HepG2 (cell line): ENCODE measurements at regions not wholly inside any gene's neighbourhood (a gene's known extent, or its start where the extent isn't known, plus 50 kb on each side); places are given as distances from the start of the nearest gene placed in this dataset.

Source experiments
- ATAC-seq: fragments of 200-7000 bp; cut with Tn5 transposase; 3 replicates; pipeline ENCODE4 v1.9.1; 2020; ENCODE audit warnings: mild to moderate bottlenecking, moderate library complexity
- BruUV-seq: library from RNA; stranded (reverse); fragments of 400-500 nt; replicated peaks from 2 replicates; lab custom pipeline; 2021; lab: Mats Ljungman, UMichigan
- CTCF ChIA-PET: fragments of 300-600 bp; formaldehyde crosslinking; extraction: SDS; loops from one replicate; lab custom pipeline; 2021; ENCODE audit warnings: low total read pairs, inconsistent platforms, low intra/inter-chr PET ratio; lab: Yijun Ruan, JAX
- POLR2A ChIA-PET: fragments of 350-600 bp; sonication (Branson Sonifier 250); formaldehyde crosslinking; loops from one replicate; lab custom pipeline; 2020; ENCODE audit warnings: antibody characterized with exemption, inconsistent platforms; lab: Yijun Ruan, JAX
- DNase-seq: peaks from one replicate; pipeline ENCODE4 v3.0.0-alpha.2; 2015; ENCODE audit warnings: low spot score
- FAIRE-seq: peaks from 3 replicates; lab custom pipeline; 2011; peaks lifted over from hg19 to GRCh38; lab: Jason Lieb, UNC
- H2AFZ ChIP-seq: one replicate; pipeline ENCODE4 v1.6.1; 2011; ENCODE audit warnings: low read length, inconsistent platforms
- H3K27ac ChIP-seq: fragments of 300-600 bp; 3 replicates; pipeline ENCODE4 v1.8.0; 2011; ENCODE audit warnings: mixed run types, mild to moderate bottlenecking, mixed read lengths, low read length, inconsistent platforms; ENCODE audit not compliant: insufficient read depth; ENCODE audit errors: extremely low read length
- H3K27me3 ChIP-seq, 2 experiments: fragments of 200-600 bp in 1 of 2; 2 replicates in 1 of 2; 3 replicates in 1 of 2; pipeline versions ENCODE4 v1.6.0 to v1.8.0; 2011; ENCODE audit warnings: low read length in 2 of 2, mild to moderate bottlenecking in 2 of 2, moderate library complexity in 2 of 2, inconsistent platforms in 1 of 2; ENCODE audit not compliant: insufficient read depth in 2 of 2, control insufficient read depth in 1 of 2
- H3K36me3 ChIP-seq, 2 experiments: fragments of 200-600 bp in 1 of 2; replicated peaks in 1 of 2; 2 replicates in 1 of 2; 3 replicates in 1 of 2; pipeline versions ENCODE4 v1.5.1 to v1.8.0; 2011; ENCODE audit warnings: low read length in 2 of 2, inconsistent platforms in 1 of 2; ENCODE audit not compliant: insufficient read depth in 2 of 2, control insufficient read depth in 1 of 2
- H3K4me1 ChIP-seq: 2 replicates; pipeline ENCODE4 v1.5.1; 2012; ENCODE audit warnings: low read length, inconsistent platforms; ENCODE audit not compliant: insufficient read depth
- H3K4me2 ChIP-seq: 2 replicates; pipeline ENCODE4 v1.6.0; 2011; ENCODE audit warnings: low read depth, low read length, inconsistent platforms
- H3K4me3 ChIP-seq, 3 experiments: fragments of 200-600 bp in 1 of 3; sonication (generic), shearing (Covaris generic) in 1 of 3; replicated peaks in 1 of 3; 2 replicates each; pipeline ENCODE4 v1.5.1; 2011 to 2016; ENCODE audit warnings: low read length in 3 of 3, inconsistent platforms in 2 of 3, low read depth in 2 of 3, mild to moderate bottlenecking in 2 of 3, control low read depth in 1 of 3, mixed read lengths in 1 of 3; ENCODE audit not compliant: insufficient read depth in 1 of 3
- H3K79me2 ChIP-seq: one replicate; pipeline ENCODE4 v1.6.1; 2011; ENCODE audit warnings: low read length, inconsistent platforms; ENCODE audit not compliant: insufficient read depth
- H3K9ac ChIP-seq: 2 replicates; pipeline ENCODE4 v1.6.0; 2011; ENCODE audit warnings: mild to moderate bottlenecking, low read depth, low read length, inconsistent platforms; ENCODE audit not compliant: insufficient read depth
- H3K9me3 ChIP-seq: 2 replicates; pipeline ENCODE4 v1.5.1; 2012; ENCODE audit warnings: mild to moderate bottlenecking, low read length
- H4K20me1 ChIP-seq: 2 replicates; pipeline ENCODE4 v1.6.0; 2011; ENCODE audit warnings: inconsistent platforms, mild to moderate bottlenecking, low read length, moderate library complexity; ENCODE audit not compliant: insufficient read depth
- DMTF1 ChIP-seq: sonication (generic); formaldehyde crosslinking; IDR thresholded peaks from 2 replicates; pipeline ENCODE4 v1.4.0; 2020; ENCODE audit warnings: mild to moderate bottlenecking, missing genetic modification reagents
- WGBS: methylation state at CpG from one replicate; pipeline ENCODE4 v1.1.6; 2017; ENCODE audit warnings: low lambda C conversion rate; 5-methylcytosine and 5-hydroxymethylcytosine counted together
- in situ Hi-C: cut with HindIII; loops from 2 replicates; pipeline ENCODE4 v1.10.0; 2017; ENCODE audit warnings: low pct_unique_long_range_greater_than_20kb; ENCODE audit not compliant: extremely low pct_ligation_motif_present
- intact Hi-C: fragments of 100-400 bp; cut with micrococcal nuclease; formaldehyde crosslinking; loops from one replicate; pipeline ENCODE4 v1.10.0; 2022; ENCODE audit not compliant: unreplicated experiment
- TF ChIP-seq, protein P1 (sequence below): sonication (generic); formaldehyde crosslinking; IDR thresholded peaks from 2 replicates; pipeline ENCODE4 v1.5.1; 2020; ENCODE audit warnings: mild to moderate bottlenecking, missing genetic modification reagents, borderline replicate concordance
- TF ChIP-seq, protein P2 (sequence below): sonication (generic); formaldehyde crosslinking; IDR thresholded peaks from 2 replicates; pipeline ENCODE4 v1.8.0; 2022; ENCODE audit warnings: missing genetic modification reagents, mild to moderate bottlenecking, moderate library complexity, borderline replicate concordance

- Histone ChIP-seq H3K4me3 (no peak overlapping the region), H3K4me1 (no peaks in the 10 kb centered on the region), H3K27ac (no peak overlapping the region), H3K36me3 (no peaks in the 10 kb centered on the region), H3K4me2 (no peak overlapping the region), H3K9ac (no peak overlapping the region), H2AFZ (no peak overlapping the region), H4K20me1 (no peaks in the 10 kb centered on the region), H3K79me2 (no peaks in the 10 kb centered on the region), H3K9me3 (no peaks in the 10 kb centered on the region), H3K27me3 (no peaks in the 10 kb centered on the region; a peak in 1 of 5 replicates)
- ChIA-PET CTCF (no interaction called here), POLR2A (no interaction called here)
- BruUV-seq, result no TSS peak
- TF ChIP-seq, protein P1, sequence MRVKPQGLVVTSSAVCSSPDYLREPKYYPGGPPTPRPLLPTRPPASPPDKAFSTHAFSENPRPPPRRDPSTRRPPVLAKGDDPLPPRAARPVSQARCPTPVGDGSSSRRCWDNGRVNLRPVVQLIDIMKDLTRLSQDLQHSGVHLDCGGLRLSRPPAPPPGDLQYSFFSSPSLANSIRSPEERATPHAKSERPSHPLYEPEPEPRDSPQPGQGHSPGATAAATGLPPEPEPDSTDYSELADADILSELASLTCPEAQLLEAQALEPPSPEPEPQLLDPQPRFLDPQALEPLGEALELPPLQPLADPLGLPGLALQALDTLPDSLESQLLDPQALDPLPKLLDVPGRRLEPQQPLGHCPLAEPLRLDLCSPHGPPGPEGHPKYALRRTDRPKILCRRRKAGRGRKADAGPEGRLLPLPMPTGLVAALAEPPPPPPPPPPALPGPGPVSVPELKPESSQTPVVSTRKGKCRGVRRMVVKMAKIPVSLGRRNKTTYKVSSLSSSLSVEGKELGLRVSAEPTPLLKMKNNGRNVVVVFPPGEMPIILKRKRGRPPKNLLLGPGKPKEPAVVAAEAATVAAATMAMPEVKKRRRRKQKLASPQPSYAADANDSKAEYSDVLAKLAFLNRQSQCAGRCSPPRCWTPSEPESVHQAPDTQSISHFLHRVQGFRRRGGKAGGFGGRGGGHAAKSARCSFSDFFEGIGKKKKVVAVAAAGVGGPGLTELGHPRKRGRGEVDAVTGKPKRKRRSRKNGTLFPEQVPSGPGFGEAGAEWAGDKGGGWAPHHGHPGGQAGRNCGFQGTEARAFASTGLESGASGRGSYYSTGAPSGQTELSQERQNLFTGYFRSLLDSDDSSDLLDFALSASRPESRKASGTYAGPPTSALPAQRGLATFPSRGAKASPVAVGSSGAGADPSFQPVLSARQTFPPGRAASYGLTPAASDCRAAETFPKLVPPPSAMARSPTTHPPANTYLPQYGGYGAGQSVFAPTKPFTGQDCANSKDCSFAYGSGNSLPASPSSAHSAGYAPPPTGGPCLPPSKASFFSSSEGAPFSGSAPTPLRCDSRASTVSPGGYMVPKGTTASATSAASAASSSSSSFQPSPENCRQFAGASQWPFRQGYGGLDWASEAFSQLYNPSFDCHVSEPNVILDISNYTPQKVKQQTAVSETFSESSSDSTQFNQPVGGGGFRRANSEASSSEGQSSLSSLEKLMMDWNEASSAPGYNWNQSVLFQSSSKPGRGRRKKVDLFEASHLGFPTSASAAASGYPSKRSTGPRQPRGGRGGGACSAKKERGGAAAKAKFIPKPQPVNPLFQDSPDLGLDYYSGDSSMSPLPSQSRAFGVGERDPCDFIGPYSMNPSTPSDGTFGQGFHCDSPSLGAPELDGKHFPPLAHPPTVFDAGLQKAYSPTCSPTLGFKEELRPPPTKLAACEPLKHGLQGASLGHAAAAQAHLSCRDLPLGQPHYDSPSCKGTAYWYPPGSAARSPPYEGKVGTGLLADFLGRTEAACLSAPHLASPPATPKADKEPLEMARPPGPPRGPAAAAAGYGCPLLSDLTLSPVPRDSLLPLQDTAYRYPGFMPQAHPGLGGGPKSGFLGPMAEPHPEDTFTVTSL (CRISPR knock-in tag), result no peak
- no peak for TF ChIP-seq DMTF1
- TF ChIP-seq, protein P2, sequence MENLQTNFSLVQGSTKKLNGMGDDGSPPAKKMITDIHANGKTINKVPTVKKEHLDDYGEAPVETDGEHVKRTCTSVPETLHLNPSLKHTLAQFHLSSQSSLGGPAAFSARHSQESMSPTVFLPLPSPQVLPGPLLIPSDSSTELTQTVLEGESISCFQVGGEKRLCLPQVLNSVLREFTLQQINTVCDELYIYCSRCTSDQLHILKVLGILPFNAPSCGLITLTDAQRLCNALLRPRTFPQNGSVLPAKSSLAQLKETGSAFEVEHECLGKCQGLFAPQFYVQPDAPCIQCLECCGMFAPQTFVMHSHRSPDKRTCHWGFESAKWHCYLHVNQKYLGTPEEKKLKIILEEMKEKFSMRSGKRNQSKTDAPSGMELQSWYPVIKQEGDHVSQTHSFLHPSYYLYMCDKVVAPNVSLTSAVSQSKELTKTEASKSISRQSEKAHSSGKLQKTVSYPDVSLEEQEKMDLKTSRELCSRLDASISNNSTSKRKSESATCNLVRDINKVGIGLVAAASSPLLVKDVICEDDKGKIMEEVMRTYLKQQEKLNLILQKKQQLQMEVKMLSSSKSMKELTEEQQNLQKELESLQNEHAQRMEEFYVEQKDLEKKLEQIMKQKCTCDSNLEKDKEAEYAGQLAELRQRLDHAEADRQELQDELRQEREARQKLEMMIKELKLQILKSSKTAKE (CRISPR knock-in tag), result no peak
- in situ Hi-C loops (no loop called here), intact Hi-C loops (no loop called here)
- ATAC-seq, result no peak
- no peak for DNase-seq
- WGBS, result 40% methylated on average over 3 of the region's 3 CpGs
- FAIRE-seq, result no peak
These were observed 81.5 kb upstream of the TMEM260 start for GRCh38 chr14:56498112-56498511.
